Activated T-helper 1 cell treated with anti-CD3 and anti-CD28 coated beads, Interleukin-12 subunit alpha, Interleukin-12 subunit beta, Interleukin-2, Interleukin-4 antibody, amounts not matched to agents 30 ng/mL and 10 ng/mL and 1 ng/mL, durations not matched to agents 14 hours and 24 hours and 36 hours (primary cell): ENCODE measurements at regions not wholly inside any gene's neighbourhood (a gene's known extent, or its start where the extent isn't known, plus 50 kb on each side); places are given as distances from the start of the nearest gene placed in this dataset.
A peak's percentile ranks its signal among the peaks of the same experiment; 100 is the strongest.
"Not testable (repeated sequence)": the region's sequence is repeated elsewhere in the genome, so short reads cannot be mapped to it uniquely, and the experiment has no call there.

ENCODE experiments used
- DNase-seq: peaks from one replicate; pipeline ENCODE4 v3.0.0; 2021; ENCODE audit warnings: low spot score
- H3K27ac Mint-ChIP-seq: one replicate; pipeline ENCODE4 v1.8.0; 2021; ENCODE audit warnings: mild to moderate bottlenecking, mixed read lengths
- H3K27me3 Mint-ChIP-seq: one replicate; pipeline ENCODE4 v1.8.0; 2022; ENCODE audit warnings: mild to moderate bottlenecking, moderate library complexity, mixed read lengths; ENCODE audit not compliant: insufficient read depth
- H3K36me3 Mint-ChIP-seq: one replicate; pipeline ENCODE4 v1.8.0; 2021; ENCODE audit warnings: low read depth, mixed read lengths
- H3K4me1 Mint-ChIP-seq: one replicate; pipeline ENCODE4 v1.8.0; 2021; ENCODE audit warnings: low read depth, mixed read lengths
- H3K4me3 Mint-ChIP-seq: one replicate; pipeline ENCODE4 v1.8.0; 2021; ENCODE audit warnings: mild to moderate bottlenecking, moderate library complexity, mixed read lengths
- H3K9me3 Mint-ChIP-seq: one replicate; pipeline ENCODE4 v1.8.0; 2021; ENCODE audit warnings: mixed read lengths
- intact Hi-C: fragments of 100-400 bp; cut with micrococcal nuclease; formaldehyde crosslinking; loops from one replicate; pipeline ENCODE4 v1.15.1; 2024

DNA sequence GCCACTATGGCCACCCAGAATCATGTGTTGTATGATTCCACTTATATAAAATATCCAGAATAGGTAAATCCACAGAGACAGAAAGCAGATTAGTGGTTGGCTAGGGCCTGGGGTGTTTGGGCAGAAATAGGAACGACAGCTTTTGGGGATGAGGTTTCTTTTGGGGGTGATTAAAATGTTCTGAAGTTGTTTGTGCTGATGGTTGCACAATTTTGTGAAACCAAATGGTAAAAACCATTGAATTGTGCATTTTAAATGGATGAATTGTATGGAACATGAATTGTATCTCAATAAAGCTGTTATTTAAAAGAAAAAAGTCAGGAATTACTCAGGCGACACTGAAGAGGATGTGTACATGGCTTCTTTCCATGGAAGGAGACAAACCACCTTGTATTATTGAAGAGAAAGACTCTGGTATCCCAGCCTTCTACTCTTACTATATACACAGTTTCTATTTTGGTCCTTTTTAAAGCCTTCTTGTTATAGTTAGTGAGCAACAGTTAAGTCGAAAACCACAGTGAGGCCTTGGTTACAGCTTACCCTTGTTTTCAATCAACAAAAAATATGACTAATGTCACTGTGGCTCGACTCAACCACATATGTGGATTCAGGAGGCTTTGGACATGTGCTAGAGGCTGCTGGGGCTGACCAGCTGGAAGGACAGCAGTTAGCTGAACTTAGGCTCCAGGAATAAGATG is 57.1 kb upstream of the KMT2E start:
- DNase-seq, result peak; percentile 62
- Mint-ChIP-seq H3K4me1 (peaks cover 67% of the 10 kb centered on the region), H3K9me3 (peaks cover 3% of the 10 kb centered on the region), H3K27me3 (no peaks in the 10 kb centered on the region), H3K36me3 (peaks cover 39% of the 10 kb centered on the region), H3K27ac (peak overlapping the region; percentile 100), H3K4me3 (peak overlapping the region; percentile 69)
- intact Hi-C loops, result loop anchor here (1.0 to 5.0 kb wide), 6 partner anchors 12 to 1470 kb away; no protein-coding TSS in a partner anchor

DNA sequence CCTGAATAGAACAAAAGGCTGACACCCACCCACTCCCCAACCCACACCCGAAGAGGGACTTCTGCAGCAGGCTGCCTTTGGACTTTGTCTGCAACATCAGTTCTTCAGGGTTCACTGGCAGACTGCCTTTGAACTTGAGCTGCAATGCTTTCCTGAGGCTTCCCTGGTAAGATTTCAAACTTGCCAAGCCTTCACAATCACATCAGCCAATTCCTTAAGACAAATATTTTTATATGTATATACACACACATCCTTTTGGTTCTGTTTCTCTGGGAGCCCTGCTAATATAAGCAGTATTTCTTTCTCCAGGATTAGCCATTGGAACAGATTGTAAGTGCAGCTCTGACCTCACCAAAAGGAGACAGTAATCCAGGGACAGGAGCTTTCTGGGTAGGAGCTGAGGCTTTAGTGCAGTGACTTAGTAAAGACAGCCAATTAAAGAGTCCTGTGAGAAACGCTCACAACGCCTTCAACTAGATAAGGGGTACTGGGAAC is 55.6 kb upstream of the KMT2E start:
- Mint-ChIP-seq H3K27me3 (no peaks in the 10 kb centered on the region), H3K27ac (peak overlapping the region; percentile 42), H3K9me3 (peaks cover 3% of the 10 kb centered on the region), H3K4me1 (peaks cover 70% of the 10 kb centered on the region), H3K36me3 (peaks cover 47% of the 10 kb centered on the region), H3K4me3 (no peak overlapping the region)
- no peak for DNase-seq
- intact Hi-C loops, result loop anchor here (5.0 kb wide), 2 partner anchors 849 to 1469 kb away; no protein-coding TSS in a partner anchor

DNA sequence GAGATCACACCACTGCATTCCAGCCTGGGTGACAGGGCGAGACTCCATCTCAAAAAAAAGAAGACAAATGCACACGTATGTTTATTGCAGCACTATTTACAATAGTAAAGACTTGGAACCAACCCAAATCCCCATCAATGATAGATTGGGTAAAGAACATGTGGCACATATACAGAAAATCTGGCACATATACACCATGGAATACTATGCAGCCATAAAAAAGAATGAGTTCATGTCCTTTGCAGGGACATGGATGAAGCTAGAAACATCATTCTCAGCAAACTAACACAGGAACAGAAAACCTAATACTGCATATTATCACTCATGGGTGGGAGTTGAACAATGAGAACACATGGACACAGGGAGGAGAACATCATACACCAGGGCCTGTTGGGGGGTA is 54.5 kb upstream of the KMT2E start:
- H3K9me3 Mint-ChIP-seq, H3K27me3 Mint-ChIP-seq, DNase-seq, H3K4me3 Mint-ChIP-seq: not testable (repeated sequence)
- intact Hi-C loops, result loop anchor here (5.0 kb wide), 2 partner anchors 848 to 1468 kb away; no protein-coding TSS in a partner anchor
- peak overlapping the region; percentile 47 for H3K27ac Mint-ChIP-seq
- peaks cover 72% of the 10 kb centered on the region for H3K4me1 Mint-ChIP-seq
- peaks cover 54% of the 10 kb centered on the region for H3K36me3 Mint-ChIP-seq

DNA sequence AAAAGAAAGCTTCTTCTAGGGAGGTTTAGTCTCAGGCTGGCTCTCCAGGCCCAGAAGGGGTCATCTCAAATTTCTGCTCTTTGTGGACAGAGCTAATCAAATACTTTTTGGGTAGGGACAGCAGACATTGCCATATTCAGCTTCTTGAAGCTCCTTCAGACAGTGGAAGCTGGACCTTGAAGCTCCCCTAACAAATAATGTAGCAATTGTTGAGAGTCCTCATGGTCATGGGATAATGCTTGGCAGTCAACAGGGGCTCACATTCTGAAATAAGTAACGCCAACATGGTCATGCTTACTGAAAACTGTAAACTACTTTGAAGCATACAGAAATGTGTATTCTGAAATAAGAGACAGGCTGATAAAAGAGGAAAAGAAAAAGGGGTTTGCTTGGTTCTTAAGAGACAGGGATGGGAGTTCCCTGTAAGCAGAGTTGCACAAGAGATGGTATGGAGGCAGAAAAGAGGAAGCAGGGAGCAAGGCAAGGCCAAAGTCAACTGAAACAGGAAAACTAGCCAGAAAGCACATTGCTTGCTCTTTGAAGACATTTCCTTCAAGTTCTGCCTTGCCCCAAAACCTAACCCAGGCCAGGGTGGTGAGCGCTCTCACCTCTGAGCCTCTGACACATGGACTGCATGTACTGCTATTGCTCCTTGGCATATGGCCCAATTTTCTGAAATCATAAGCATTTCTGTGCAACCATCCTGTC is 53.1 kb upstream of the KMT2E start:
- H3K27me3 Mint-ChIP-seq, result no peaks in the 10 kb centered on the region
- DNase-seq, result no peak
- H3K9me3 Mint-ChIP-seq, result peaks cover 3% of the 10 kb centered on the region
- intact Hi-C loops, result no loop called here
- H3K36me3 Mint-ChIP-seq, result peaks cover 51% of the 10 kb centered on the region
- H3K27ac Mint-ChIP-seq, result peak overlapping the region; percentile 32
- no peak overlapping the region for H3K4me3 Mint-ChIP-seq
- peaks cover 64% of the 10 kb centered on the region for H3K4me1 Mint-ChIP-seq

DNA sequence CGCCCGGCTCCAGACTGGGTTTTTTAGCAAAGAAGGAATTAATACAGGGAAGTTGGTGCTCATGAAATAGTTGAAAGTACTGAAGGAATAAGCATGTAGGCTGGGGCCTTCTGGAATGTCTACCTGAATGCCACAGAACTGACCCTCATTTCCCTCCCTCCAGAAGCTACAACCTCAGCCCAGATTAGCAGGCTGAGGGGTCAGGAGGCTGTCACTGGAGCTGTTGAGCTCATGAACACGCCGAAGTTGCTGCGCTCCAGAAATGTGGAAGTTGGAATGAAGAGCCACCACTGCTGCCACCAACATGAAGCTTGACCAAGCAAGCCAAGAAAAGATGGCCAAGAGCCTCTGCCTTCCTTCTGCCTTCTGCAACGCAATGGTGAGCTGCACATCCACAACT is 52.2 kb upstream of the KMT2E start:
- Mint-ChIP-seq H3K4me1 (peaks cover 57% of the 10 kb centered on the region), H3K27ac (no peak overlapping the region), H3K36me3 (peaks cover 51% of the 10 kb centered on the region), H3K27me3 (no peaks in the 10 kb centered on the region), H3K9me3 (peaks cover 3% of the 10 kb centered on the region), H3K4me3 (no peak overlapping the region)
- intact Hi-C loops, result no loop called here
- DNase-seq, result no peak

DNA sequence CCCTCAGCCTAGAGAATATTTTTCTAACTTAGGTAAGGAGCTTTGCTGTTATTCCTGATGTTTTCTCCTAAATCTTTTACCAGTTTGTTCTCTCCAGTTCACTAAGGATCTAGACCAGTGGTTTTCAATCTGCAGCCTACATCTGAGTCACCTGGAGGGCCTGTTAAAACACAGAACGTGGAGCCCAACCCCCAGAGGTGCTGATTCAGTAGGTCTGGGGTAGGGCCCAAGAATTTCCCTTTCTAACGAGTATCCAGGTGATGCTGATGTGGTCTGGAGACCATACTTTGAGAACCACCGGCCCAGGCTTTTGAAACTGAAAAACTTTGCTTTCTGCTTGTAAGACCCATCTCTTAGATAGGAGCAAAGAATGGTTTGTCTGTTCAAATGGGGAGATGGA is 51.2 kb upstream of the KMT2E start:
- Mint-ChIP-seq H3K9me3 (peaks cover 3% of the 10 kb centered on the region), H3K4me3 (peak overlapping the region; percentile 42), H3K27me3 (no peaks in the 10 kb centered on the region), H3K27ac (peak overlapping the region; percentile 84), H3K36me3 (peaks cover 52% of the 10 kb centered on the region), H3K4me1 (peaks cover 53% of the 10 kb centered on the region)
- intact Hi-C loops, result no loop called here
- DNase-seq, result no peak

DNA sequence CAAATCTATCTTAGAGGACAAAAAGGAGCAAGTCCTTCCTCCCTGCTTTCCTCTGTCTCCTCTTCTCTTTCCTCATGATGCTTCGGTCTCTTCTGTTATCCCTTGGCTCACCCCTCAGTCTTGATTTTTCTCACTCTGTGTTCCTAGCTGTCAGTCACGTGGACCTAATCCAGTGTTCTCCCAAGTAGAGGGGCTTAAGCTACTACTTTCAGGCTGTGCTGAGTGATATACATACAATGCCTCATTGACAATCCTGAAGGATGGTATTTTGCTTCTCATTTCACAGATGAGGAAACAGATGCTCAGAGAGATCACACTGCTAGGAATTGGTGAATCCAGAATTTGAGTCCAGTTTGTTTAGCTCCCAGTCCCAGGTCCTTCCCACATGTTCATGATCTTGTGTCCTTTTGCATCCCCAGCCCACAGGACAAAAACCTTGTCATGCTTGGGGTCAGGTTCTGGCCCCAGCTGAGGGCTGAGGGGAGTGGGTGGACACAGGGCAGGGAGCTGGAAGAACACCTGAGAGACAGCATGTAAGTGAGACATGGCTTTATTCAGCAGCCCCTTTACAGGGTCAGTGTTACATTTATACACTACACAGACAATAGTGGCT is 50.5 kb upstream of the KMT2E start:
- H3K4me3 Mint-ChIP-seq, result peak overlapping the region; percentile 46
- intact Hi-C loops, result no loop called here
- no peak for DNase-seq
- peaks cover 53% of the 10 kb centered on the region for H3K36me3 Mint-ChIP-seq
- H3K9me3 Mint-ChIP-seq, result peaks cover 3% of the 10 kb centered on the region
- no peaks in the 10 kb centered on the region for H3K27me3 Mint-ChIP-seq
- H3K4me1 Mint-ChIP-seq, result peaks cover 52% of the 10 kb centered on the region
- H3K27ac Mint-ChIP-seq, result peak overlapping the region; percentile 64

DNA sequence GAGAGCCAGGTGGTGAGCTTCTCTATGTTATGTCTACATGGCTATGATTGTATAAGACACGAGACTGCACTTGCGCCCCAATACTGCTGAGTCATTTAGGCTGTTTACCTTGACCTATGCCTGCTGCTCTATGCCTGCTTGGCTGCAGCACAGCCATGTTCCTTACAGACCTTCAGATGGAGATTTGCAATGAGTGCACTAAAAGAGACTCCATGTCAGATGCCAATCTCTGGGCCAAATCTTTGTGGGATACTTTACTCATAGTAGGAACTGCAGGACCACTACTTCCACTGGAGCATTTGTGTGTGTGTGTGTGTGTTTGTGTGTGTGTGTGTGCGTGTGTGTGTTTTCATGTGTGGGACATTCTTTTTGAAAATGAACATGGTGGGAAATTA is 50.0 kb upstream of the KMT2E start:
- H3K36me3 Mint-ChIP-seq, result peaks cover 48% of the 10 kb centered on the region
- H3K4me3 Mint-ChIP-seq, result no peak overlapping the region
- peak overlapping the region; percentile 3 for H3K27ac Mint-ChIP-seq
- no peaks in the 10 kb centered on the region for H3K27me3 Mint-ChIP-seq
- H3K9me3 Mint-ChIP-seq, result no peaks in the 10 kb centered on the region
- intact Hi-C loops, result no loop called here
- no peak for DNase-seq
- peaks cover 47% of the 10 kb centered on the region for H3K4me1 Mint-ChIP-seq
